GM23338 (cell line): ENCODE measurements at regions not wholly inside any gene's neighbourhood (a gene's known extent, or its start where the extent isn't known, plus 50 kb on each side); places are given as distances from the start of the nearest gene placed in this dataset.

Experiments
- ATAC-seq: fragments of 200-7000 bp; cut with Tn5 transposase; 3 replicates; pipeline ENCODE4 v1.9.1; 2020
- DNase-seq: peaks from one replicate; pipeline ENCODE4 v3.0.0-alpha.2; 2015; ENCODE audit warnings: low spot score
- H2AFZ ChIP-seq: fragments of 200-600 bp; sonication (generic); 2 replicates; pipeline ENCODE4 v1.8.0; 2016; ENCODE audit warnings: antibody characterized with exemption, mild to moderate bottlenecking, moderate library complexity
- H3F3A ChIP-seq: fragments of 200-600 bp; sonication (generic); replicated peaks from 2 replicates; pipeline ENCODE4 v1.8.0; 2017; ENCODE audit warnings: antibody characterized with exemption, mixed run types, low read depth
- H3K27ac ChIP-seq: fragments of 200-600 bp; sonication (generic); 2 replicates; pipeline ENCODE4 v1.6.1; 2016; ENCODE audit warnings: low read depth
- H3K27me3 ChIP-seq: fragments of 200-600 bp; sonication (generic); 2 replicates; pipeline ENCODE4 v1.8.0; 2016; ENCODE audit warnings: mild to moderate bottlenecking, mixed run types, moderate library complexity; ENCODE audit not compliant: insufficient read depth
- H3K36me3 ChIP-seq: fragments of 200-600 bp; sonication (generic); 2 replicates; pipeline ENCODE4 v1.8.0; 2016; ENCODE audit warnings: mild to moderate bottlenecking; ENCODE audit not compliant: insufficient read depth
- H3K4me1 ChIP-seq: fragments of 200-600 bp; sonication (generic); 2 replicates; pipeline ENCODE4 v1.8.0; 2016; ENCODE audit warnings: mild to moderate bottlenecking, moderate library complexity; ENCODE audit not compliant: insufficient read depth
- H3K4me2 ChIP-seq: fragments of 200-600 bp; sonication (generic); 2 replicates; pipeline ENCODE4 v1.7.1; 2017; ENCODE audit warnings: mixed run types
- H3K4me3 ChIP-seq: fragments of 200-600 bp; sonication (generic); 2 replicates; pipeline ENCODE4 v1.6.1; 2016; ENCODE audit warnings: mixed run types
- H3K79me2 ChIP-seq: fragments of 200-600 bp; sonication (generic); replicated peaks from 2 replicates; pipeline ENCODE4 v1.8.0; 2017; ENCODE audit warnings: mild to moderate bottlenecking; ENCODE audit not compliant: insufficient read depth
- H3K9me2 ChIP-seq: fragments of 200-600 bp; sonication (generic); 2 replicates; pipeline ENCODE4 v1.8.0; 2017; ENCODE audit not compliant: insufficient read depth
- H4K20me1 ChIP-seq: fragments of 200-600 bp; sonication (generic); replicated peaks from 2 replicates; pipeline ENCODE4 v1.8.0; 2017; ENCODE audit warnings: mild to moderate bottlenecking; ENCODE audit not compliant: insufficient read depth
- H3K27ac Mint-ChIP-seq: 2 replicates; pipeline ENCODE4 v1.8.0; 2020; ENCODE audit warnings: inconsistent platforms, mild to moderate bottlenecking, moderate library complexity, mixed read lengths
- H3K27me3 Mint-ChIP-seq: 3 replicates; pipeline ENCODE4 v1.8.0; 2022; ENCODE audit warnings: low read depth, mild to moderate bottlenecking, moderate library complexity, mixed read lengths, inconsistent platforms; ENCODE audit not compliant: insufficient read depth, poor library complexity
- H3K36me3 Mint-ChIP-seq: 3 replicates; pipeline ENCODE4 v1.8.0; 2021; ENCODE audit warnings: low read depth, mild to moderate bottlenecking, inconsistent platforms, moderate library complexity, mixed read lengths
- H3K4me1 Mint-ChIP-seq: 3 replicates; pipeline ENCODE4 v1.8.0; 2020; ENCODE audit warnings: mild to moderate bottlenecking, inconsistent platforms, mixed read lengths
- H3K4me3 Mint-ChIP-seq: 3 replicates; pipeline ENCODE4 v1.8.0; 2021; ENCODE audit warnings: moderate library complexity, mild to moderate bottlenecking, inconsistent platforms, mixed read lengths
- H3K9me3 Mint-ChIP-seq: 3 replicates; pipeline ENCODE4 v1.8.0; 2020; ENCODE audit warnings: moderate library complexity, mild to moderate bottlenecking, inconsistent platforms, mixed read lengths
- CREB1 ChIP-seq: fragments of 250-450 bp; sonication (Bioruptor Pico); IDR thresholded peaks from 2 replicates; pipeline ENCODE4 v1.5.0; 2020; ENCODE audit warnings: low read depth, mild to moderate bottlenecking, moderate library complexity
- EZH2 ChIP-seq: fragments of 200-600 bp; sonication (generic); IDR thresholded peaks from one replicate; pipeline ENCODE4 v1.8.0; 2017; ENCODE audit warnings: antibody characterized with exemption, mild to moderate bottlenecking, low read depth; ENCODE audit not compliant: unreplicated experiment
- EZH2phosphoT487 ChIP-seq: fragments of 200-600 bp; sonication (generic); IDR thresholded peaks from one replicate; pipeline ENCODE4 v1.8.1; 2018; ENCODE audit warnings: antibody characterized with exemption; ENCODE audit not compliant: unreplicated experiment
- JUNB ChIP-seq: IDR thresholded peaks from one replicate; pipeline ENCODE4 v1.6.1; 2016; ENCODE audit warnings: antibody characterized with exemption; ENCODE audit not compliant: unreplicated experiment
- NANOG ChIP-seq: IDR thresholded peaks from 2 replicates; pipeline ENCODE4 v1.6.1; 2016; ENCODE audit warnings: antibody characterized with exemption, borderline replicate concordance
- POLR2AphosphoS5 ChIP-seq: IDR thresholded peaks from 2 replicates; pipeline ENCODE4 v1.6.1; 2016; ENCODE audit warnings: antibody characterized with exemption, low read depth
- STAT1 ChIP-seq: IDR thresholded peaks from one replicate; pipeline ENCODE4 v1.6.1; 2016; ENCODE audit warnings: antibody characterized with exemption; ENCODE audit not compliant: unreplicated experiment
- ZNF114 ChIP-seq: fragments of 250-450 bp; sonication (Bioruptor Pico); IDR thresholded peaks from 2 replicates; pipeline ENCODE4 v1.5.0; 2020; ENCODE audit warnings: mild to moderate bottlenecking, moderate library complexity
- ZNF331 ChIP-seq: fragments of 250-450 bp; sonication (Bioruptor Pico); IDR thresholded peaks from 2 replicates; pipeline ENCODE4 v1.5.0; 2020; ENCODE audit warnings: low read depth, mild to moderate bottlenecking, moderate library complexity
- TF ChIP-seq, protein P1 (sequence below): fragments of 250-450 bp; sonication (Bioruptor Pico); IDR thresholded peaks from 2 replicates; pipeline ENCODE4 v1.5.0; 2020; ENCODE audit warnings: mild to moderate bottlenecking, moderate library complexity
- TF ChIP-seq, protein P2 (sequence below), 2 experiments: fragments of 200-600 bp in 1 of 2; sonication (generic) in 1 of 2; conservative IDR thresholded peaks; 2 replicates each; pipeline versions ENCODE4 v1.5.1 to v1.6.1; 2016 to 2017; ENCODE audit warnings: antibody characterized with exemption in 2 of 2, low read depth in 2 of 2, mild to moderate bottlenecking in 2 of 2, moderate library complexity in 1 of 2
- TF ChIP-seq, protein P3 (sequence below): IDR thresholded peaks from 2 replicates; pipeline ENCODE4 v1.6.1; 2016; ENCODE audit warnings: antibody characterized with exemption
- TF ChIP-seq, protein P4 (sequence below): IDR thresholded peaks from one replicate; pipeline ENCODE4 v1.6.1; 2018; ENCODE audit warnings: antibody characterized with exemption; ENCODE audit not compliant: unreplicated experiment

DNA sequence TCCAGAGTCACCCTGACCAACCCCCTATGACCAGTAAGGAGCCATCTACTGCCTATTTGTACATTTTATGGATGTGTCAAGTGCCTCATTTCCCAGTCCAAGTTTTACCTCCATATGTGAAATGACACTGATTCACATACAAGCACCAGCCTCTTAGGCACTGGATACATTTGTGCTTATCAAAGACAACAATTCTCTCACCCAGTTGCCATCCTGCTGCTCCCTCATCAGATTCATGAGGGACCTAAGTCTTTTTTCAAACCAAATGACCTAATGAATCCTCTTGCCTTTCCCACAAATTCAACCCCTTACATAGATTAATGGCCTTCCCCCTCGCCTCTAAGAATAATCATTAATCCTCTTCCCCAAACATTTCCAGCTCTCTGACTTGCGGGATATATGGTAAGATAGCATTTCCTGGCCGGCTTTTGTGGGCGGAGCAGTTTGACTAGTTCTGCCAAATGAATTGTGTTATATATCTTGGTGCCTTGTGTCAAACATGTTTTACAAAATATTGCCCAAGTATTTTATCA, 233.9 kb downstream of the ARAP2 start:
- H3K27ac ChIP-seq = no peak overlapping the region
- no peaks in the 10 kb centered on the region for H3K4me1 ChIP-seq
- Mint-ChIP-seq H3K36me3 (no peaks in the 10 kb centered on the region), H3K27me3 (no peaks in the 10 kb centered on the region), H3K27ac (no peak overlapping the region), H3K4me3 (no peak overlapping the region), H3K4me1 (no peaks in the 10 kb centered on the region), H3K9me3 (no peaks in the 10 kb centered on the region)
- H4K20me1 ChIP-seq = no peaks in the 10 kb centered on the region
- H3K27me3 ChIP-seq = no peaks in the 10 kb centered on the region
- no peaks in the 10 kb centered on the region for H3F3A ChIP-seq
- no peak overlapping the region for H3K4me2 ChIP-seq
- DNase-seq = no peak
- H3K79me2 ChIP-seq = no peaks in the 10 kb centered on the region
- no peaks in the 10 kb centered on the region for H3K36me3 ChIP-seq
- H2AFZ ChIP-seq = no peak overlapping the region
- no peak overlapping the region for H3K4me3 ChIP-seq
- TF ChIP-seq EZH2phosphoT487 (no peak), JUNB (no peak), EZH2 (no peak), NANOG (no peak), STAT1 (no peak), ZNF114 (CRISPR knock-in tag) (no peak), POLR2AphosphoS5 (no peak), CREB1 (CRISPR knock-in tag) (no peak), ZNF331 (CRISPR knock-in tag) (no peak)
- TF ChIP-seq, protein P1, sequence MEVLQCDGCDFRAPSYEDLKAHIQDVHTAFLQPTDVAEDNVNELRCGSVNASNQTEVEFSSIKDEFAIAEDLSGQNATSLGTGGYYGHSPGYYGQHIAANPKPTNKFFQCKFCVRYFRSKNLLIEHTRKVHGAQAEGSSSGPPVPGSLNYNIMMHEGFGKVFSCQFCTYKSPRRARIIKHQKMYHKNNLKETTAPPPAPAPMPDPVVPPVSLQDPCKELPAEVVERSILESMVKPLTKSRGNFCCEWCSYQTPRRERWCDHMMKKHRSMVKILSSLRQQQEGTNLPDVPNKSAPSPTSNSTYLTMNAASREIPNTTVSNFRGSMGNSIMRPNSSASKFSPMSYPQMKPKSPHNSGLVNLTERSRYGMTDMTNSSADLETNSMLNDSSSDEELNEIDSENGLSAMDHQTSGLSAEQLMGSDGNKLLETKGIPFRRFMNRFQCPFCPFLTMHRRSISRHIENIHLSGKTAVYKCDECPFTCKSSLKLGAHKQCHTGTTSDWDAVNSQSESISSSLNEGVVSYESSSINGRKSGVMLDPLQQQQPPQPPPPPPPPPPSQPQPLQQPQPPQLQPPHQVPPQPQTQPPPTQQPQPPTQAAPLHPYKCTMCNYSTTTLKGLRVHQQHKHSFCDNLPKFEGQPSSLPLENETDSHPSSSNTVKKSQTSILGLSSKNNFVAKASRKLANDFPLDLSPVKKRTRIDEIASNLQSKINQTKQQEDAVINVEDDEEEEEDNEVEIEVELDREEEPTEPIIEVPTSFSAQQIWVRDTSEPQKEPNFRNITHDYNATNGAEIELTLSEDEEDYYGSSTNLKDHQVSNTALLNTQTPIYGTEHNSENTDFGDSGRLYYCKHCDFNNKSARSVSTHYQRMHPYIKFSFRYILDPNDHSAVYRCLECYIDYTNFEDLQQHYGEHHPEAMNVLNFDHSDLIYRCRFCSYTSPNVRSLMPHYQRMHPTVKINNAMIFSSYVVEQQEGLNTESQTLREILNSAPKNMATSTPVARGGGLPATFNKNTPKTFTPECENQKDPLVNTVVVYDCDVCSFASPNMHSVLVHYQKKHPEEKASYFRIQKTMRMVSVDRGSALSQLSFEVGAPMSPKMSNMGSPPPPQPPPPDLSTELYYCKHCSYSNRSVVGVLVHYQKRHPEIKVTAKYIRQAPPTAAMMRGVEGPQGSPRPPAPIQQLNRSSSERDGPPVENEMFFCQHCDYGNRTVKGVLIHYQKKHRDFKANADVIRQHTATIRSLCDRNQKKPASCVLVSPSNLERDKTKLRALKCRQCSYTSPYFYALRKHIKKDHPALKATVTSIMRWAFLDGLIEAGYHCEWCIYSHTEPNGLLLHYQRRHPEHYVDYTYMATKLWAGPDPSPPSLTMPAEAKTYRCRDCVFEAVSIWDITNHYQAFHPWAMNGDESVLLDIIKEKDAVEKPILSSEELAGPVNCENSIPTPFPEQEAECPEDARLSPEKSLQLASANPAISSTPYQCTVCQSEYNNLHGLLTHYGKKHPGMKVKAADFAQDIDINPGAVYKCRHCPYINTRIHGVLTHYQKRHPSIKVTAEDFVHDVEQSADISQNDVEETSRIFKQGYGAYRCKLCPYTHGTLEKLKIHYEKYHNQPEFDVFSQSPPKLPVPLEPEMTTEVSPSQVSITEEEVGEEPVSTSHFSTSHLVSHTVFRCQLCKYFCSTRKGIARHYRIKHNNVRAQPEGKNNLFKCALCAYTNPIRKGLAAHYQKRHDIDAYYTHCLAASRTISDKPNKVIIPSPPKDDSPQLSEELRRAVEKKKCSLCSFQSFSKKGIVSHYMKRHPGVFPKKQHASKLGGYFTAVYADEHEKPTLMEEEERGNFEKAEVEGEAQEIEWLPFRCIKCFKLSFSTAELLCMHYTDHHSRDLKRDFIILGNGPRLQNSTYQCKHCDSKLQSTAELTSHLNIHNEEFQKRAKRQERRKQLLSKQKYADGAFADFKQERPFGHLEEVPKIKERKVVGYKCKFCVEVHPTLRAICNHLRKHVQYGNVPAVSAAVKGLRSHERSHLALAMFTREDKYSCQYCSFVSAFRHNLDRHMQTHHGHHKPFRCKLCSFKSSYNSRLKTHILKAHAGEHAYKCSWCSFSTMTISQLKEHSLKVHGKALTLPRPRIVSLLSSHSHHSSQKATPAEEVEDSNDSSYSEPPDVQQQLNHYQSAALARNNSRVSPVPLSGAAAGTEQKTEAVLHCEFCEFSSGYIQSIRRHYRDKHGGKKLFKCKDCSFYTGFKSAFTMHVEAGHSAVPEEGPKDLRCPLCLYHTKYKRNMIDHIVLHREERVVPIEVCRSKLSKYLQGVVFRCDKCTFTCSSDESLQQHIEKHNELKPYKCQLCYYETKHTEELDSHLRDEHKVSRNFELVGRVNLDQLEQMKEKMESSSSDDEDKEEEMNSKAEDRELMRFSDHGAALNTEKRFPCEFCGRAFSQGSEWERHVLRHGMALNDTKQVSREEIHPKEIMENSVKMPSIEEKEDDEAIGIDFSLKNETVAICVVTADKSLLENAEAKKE = no peak
- TF ChIP-seq, protein P2, sequence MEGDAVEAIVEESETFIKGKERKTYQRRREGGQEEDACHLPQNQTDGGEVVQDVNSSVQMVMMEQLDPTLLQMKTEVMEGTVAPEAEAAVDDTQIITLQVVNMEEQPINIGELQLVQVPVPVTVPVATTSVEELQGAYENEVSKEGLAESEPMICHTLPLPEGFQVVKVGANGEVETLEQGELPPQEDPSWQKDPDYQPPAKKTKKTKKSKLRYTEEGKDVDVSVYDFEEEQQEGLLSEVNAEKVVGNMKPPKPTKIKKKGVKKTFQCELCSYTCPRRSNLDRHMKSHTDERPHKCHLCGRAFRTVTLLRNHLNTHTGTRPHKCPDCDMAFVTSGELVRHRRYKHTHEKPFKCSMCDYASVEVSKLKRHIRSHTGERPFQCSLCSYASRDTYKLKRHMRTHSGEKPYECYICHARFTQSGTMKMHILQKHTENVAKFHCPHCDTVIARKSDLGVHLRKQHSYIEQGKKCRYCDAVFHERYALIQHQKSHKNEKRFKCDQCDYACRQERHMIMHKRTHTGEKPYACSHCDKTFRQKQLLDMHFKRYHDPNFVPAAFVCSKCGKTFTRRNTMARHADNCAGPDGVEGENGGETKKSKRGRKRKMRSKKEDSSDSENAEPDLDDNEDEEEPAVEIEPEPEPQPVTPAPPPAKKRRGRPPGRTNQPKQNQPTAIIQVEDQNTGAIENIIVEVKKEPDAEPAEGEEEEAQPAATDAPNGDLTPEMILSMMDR (conservative IDR thresholded peaks at IDR 0.05; ENCODE audit: low read depth in 2 of 2) = no peak
- TF ChIP-seq, protein P3, sequence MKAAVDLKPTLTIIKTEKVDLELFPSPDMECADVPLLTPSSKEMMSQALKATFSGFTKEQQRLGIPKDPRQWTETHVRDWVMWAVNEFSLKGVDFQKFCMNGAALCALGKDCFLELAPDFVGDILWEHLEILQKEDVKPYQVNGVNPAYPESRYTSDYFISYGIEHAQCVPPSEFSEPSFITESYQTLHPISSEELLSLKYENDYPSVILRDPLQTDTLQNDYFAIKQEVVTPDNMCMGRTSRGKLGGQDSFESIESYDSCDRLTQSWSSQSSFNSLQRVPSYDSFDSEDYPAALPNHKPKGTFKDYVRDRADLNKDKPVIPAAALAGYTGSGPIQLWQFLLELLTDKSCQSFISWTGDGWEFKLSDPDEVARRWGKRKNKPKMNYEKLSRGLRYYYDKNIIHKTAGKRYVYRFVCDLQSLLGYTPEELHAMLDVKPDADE = no peak
- TF ChIP-seq, protein P4, sequence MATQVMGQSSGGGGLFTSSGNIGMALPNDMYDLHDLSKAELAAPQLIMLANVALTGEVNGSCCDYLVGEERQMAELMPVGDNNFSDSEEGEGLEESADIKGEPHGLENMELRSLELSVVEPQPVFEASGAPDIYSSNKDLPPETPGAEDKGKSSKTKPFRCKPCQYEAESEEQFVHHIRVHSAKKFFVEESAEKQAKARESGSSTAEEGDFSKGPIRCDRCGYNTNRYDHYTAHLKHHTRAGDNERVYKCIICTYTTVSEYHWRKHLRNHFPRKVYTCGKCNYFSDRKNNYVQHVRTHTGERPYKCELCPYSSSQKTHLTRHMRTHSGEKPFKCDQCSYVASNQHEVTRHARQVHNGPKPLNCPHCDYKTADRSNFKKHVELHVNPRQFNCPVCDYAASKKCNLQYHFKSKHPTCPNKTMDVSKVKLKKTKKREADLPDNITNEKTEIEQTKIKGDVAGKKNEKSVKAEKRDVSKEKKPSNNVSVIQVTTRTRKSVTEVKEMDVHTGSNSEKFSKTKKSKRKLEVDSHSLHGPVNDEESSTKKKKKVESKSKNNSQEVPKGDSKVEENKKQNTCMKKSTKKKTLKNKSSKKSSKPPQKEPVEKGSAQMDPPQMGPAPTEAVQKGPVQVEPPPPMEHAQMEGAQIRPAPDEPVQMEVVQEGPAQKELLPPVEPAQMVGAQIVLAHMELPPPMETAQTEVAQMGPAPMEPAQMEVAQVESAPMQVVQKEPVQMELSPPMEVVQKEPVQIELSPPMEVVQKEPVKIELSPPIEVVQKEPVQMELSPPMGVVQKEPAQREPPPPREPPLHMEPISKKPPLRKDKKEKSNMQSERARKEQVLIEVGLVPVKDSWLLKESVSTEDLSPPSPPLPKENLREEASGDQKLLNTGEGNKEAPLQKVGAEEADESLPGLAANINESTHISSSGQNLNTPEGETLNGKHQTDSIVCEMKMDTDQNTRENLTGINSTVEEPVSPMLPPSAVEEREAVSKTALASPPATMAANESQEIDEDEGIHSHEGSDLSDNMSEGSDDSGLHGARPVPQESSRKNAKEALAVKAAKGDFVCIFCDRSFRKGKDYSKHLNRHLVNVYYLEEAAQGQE = no peak
- H3K9me2 ChIP-seq = no peaks in the 10 kb centered on the region; the same call in 1 of the 2 replicates
- ATAC-seq = no peak
